ENCODE measurements at regions not wholly inside any gene's neighbourhood (a gene's known extent, or its start where the extent isn't known, plus 50 kb on each side); places are given as distances from the start of the nearest gene placed in this dataset.

GRCh38 chr5:119811458-119811857, 182.1 kb downstream of the FAM170A start:
- H2AFZ ChIP-seq (ENCODE audit: insufficient read depth, low read depth, low read length, poor library complexity, severe bottlenecking): no peak overlapping the region
- Mint-ChIP-seq H3K9me3 (peaks cover 3 to 12% (median 6%) of the 10 kb centered on the region in 7 donors), H3K4me3 (no peak overlapping the region), H3K27me3 (ENCODE audit: low read depth in 3 of 3) (peaks cover 0 to 3% (median 1%) of the 10 kb centered on the region in 3 donors), H3K4me1 (no peaks in the 10 kb centered on the region), H3K36me3 (no peaks in the 10 kb centered on the region), H3K27ac (no peak overlapping the region)
- no peaks in the 10 kb centered on the region for H3K4me1 ChIP-seq (ENCODE audit: control insufficient read depth in 1 of 2, insufficient read depth in 2 of 2, low read length in 2 of 2)
- H3K4me3 ChIP-seq (replicated peaks in 1 of 3; ENCODE audit: low read depth in 2 of 3, low read length in 3 of 3): no peak overlapping the region
- no peak overlapping the region for H3K4me2 ChIP-seq (replicated peaks; ENCODE audit: extremely low read depth, low read length, poor library complexity, severe bottlenecking)
- WGBS (ENCODE audit: insufficient coverage): no CpG with 5 or more reads among the region's 5 CpGs
- intact Hi-C loops (cut with micrococcal nuclease): no loop called here
- H3K36me3 ChIP-seq (replicated peaks in 1 of 2; ENCODE audit: control insufficient read depth in 1 of 2, insufficient read depth in 2 of 2, low read length in 2 of 2): no peaks in the 10 kb centered on the region
- no peak overlapping the region for H3K27ac ChIP-seq (ENCODE audit: low read depth in 1 of 2, low read length in 2 of 2)
- no peaks in the 10 kb centered on the region for H4K20me1 ChIP-seq (ENCODE audit: insufficient read depth, low read length)
- peaks cover 8 to 11% of the 10 kb centered on the region in 2 donors for H3K9me3 ChIP-seq (replicated peaks in 1 of 2; ENCODE audit: control insufficient read depth in 1 of 2, insufficient read depth in 1 of 2, low read length in 2 of 2)
- no peak overlapping the region for H3K9ac ChIP-seq (ENCODE audit: insufficient read depth, low read length, poor library complexity, severe bottlenecking)
- DNase-seq: no peak
- no peaks in the 10 kb centered on the region for H3K79me2 ChIP-seq (ENCODE audit: insufficient read depth, low read length)
- TF ChIP-seq CTCF (IDR thresholded peaks at IDR 0.05): no peak
- no peaks in the 10 kb centered on the region for H3K27me3 ChIP-seq (ENCODE audit: control insufficient read depth in 2 of 2, insufficient read depth in 2 of 2, low read length in 2 of 2)

GRCh38 chr5:119814655-119815054, 185.3 kb downstream of the FAM170A start:
- H3K27ac Mint-ChIP-seq: no peak overlapping the region
- H3K27me3 Mint-ChIP-seq (ENCODE audit: low read depth in 3 of 3): peaks cover 0 to 1% (median 0%) of the 10 kb centered on the region in 3 donors
- H3K36me3 Mint-ChIP-seq: no peaks in the 10 kb centered on the region
- Histone ChIP-seq H3K9me3 (replicated peaks in 1 of 2; ENCODE audit: control insufficient read depth in 1 of 2, insufficient read depth in 1 of 2, low read length in 2 of 2) (no peaks in the 10 kb centered on the region), H3K9ac (ENCODE audit: insufficient read depth, low read length, poor library complexity, severe bottlenecking) (no peak overlapping the region), H3K4me1 (ENCODE audit: control insufficient read depth in 1 of 2, insufficient read depth in 2 of 2, low read length in 2 of 2) (no peaks in the 10 kb centered on the region), H3K4me3 (replicated peaks in 1 of 3; ENCODE audit: low read depth in 2 of 3, low read length in 3 of 3) (no peak overlapping the region), H3K4me2 (replicated peaks; ENCODE audit: extremely low read depth, low read length, poor library complexity, severe bottlenecking) (no peak overlapping the region), H4K20me1 (ENCODE audit: insufficient read depth, low read length) (no peaks in the 10 kb centered on the region), H3K27me3 (ENCODE audit: control insufficient read depth in 2 of 2, insufficient read depth in 2 of 2, low read length in 2 of 2) (no peaks in the 10 kb centered on the region), H3K36me3 (replicated peaks in 1 of 2; ENCODE audit: control insufficient read depth in 1 of 2, insufficient read depth in 2 of 2, low read length in 2 of 2) (no peaks in the 10 kb centered on the region), H3K79me2 (ENCODE audit: insufficient read depth, low read length) (no peaks in the 10 kb centered on the region), H3K27ac (ENCODE audit: low read depth in 1 of 2, low read length in 2 of 2) (no peak overlapping the region), H2AFZ (ENCODE audit: insufficient read depth, low read depth, low read length, poor library complexity, severe bottlenecking) (no peak overlapping the region)
- peaks cover 0 to 6% (median 2%) of the 10 kb centered on the region in 7 donors for H3K9me3 Mint-ChIP-seq
- H3K4me1 Mint-ChIP-seq: no peaks in the 10 kb centered on the region
- no peak for TF ChIP-seq CTCF (IDR thresholded peaks at IDR 0.05)
- intact Hi-C loops (cut with micrococcal nuclease): no loop called here
- no peak overlapping the region for H3K4me3 Mint-ChIP-seq
- WGBS (ENCODE audit: insufficient coverage): 96% methylated on average over 5 of the region's 6 CpGs
- DNase-seq: no peak
